ENCODE measurements at regions not wholly inside any gene's neighbourhood (a gene's known extent, or its start where the extent isn't known, plus 50 kb on each side); places are given as distances from the start of the nearest gene placed in this dataset.

DNA sequence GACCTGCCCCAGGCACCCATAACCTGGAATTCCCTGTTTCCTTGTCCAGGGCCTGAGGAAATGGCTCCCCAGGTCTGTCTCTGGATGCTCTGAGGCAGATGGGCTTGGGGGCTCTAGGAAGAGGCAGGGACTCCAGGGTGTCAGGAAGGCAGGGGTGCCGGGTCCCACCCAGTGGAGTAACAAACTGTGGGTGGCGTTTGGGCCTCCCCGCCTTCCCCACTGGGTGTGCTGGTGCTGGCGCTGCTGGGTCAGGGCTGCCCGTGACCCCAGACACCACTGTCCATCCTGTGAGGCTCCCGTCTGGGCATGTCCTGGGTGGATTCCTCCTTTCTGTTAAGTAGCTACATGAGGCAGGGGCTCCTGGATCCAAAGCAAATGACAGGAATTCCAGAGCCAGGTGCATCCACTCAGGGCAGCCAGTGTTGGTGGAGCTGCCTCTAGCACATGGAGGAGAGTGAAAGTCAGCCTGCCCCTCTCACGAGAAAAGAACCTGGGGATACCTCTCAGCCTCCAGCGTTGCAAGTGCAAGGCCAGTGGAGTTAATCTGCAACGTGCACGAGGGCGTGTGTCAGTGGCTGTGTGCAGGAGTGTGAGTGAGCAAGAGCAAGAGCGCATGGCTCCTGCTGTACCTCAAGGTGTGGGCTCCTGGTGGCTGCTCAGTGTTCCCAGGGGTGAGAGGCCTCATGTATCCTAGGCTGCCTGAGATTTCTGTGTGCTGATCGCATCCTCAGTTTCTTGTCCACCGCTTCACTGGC is 403.1 kb downstream of the TMEM121 start:
- H3K27me3 ChIP-seq: no peaks in the 10 kb centered on the region
- TF ChIP-seq, protein P1, sequence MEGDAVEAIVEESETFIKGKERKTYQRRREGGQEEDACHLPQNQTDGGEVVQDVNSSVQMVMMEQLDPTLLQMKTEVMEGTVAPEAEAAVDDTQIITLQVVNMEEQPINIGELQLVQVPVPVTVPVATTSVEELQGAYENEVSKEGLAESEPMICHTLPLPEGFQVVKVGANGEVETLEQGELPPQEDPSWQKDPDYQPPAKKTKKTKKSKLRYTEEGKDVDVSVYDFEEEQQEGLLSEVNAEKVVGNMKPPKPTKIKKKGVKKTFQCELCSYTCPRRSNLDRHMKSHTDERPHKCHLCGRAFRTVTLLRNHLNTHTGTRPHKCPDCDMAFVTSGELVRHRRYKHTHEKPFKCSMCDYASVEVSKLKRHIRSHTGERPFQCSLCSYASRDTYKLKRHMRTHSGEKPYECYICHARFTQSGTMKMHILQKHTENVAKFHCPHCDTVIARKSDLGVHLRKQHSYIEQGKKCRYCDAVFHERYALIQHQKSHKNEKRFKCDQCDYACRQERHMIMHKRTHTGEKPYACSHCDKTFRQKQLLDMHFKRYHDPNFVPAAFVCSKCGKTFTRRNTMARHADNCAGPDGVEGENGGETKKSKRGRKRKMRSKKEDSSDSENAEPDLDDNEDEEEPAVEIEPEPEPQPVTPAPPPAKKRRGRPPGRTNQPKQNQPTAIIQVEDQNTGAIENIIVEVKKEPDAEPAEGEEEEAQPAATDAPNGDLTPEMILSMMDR (IDR thresholded peaks at IDR 0.05): no peak
- TF ChIP-seq POLR2A (IDR thresholded peaks at IDR 0.05): no peak
- intact Hi-C loops (cut with DNase I; ENCODE audit: low total_unique reads): no loop called here
- no peak for DNase-seq
- no peaks in the 10 kb centered on the region for H3K36me3 ChIP-seq
- no peaks in the 10 kb centered on the region for H3K4me1 ChIP-seq
- no peaks in the 10 kb centered on the region for H3K9me3 ChIP-seq
- no peak overlapping the region for H3K27ac ChIP-seq
- no peak overlapping the region for H3K4me3 ChIP-seq

DNA sequence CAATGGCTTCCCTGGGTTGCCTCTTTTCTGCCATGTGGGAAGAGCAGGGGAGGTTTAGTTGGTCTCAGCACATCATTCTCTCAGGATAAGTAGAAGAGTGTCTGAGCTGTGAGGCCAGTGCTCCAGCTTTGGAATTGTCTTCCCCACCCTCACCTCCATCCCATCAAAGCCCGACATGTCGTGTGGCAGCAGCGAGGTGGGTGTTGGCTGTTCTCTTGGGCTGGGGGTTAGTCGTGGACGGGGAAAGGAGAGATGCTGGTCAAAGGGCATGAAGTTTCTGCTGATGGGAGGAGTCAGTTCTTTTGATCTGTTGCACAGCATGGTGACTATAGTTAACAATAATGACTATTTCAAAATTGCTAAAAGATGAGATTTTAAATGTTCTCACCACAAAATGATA is 404.2 kb downstream of the TMEM121 start:
- Histone ChIP-seq H3K4me1 (no peaks in the 10 kb centered on the region), H3K9me3 (no peaks in the 10 kb centered on the region), H3K27me3 (no peaks in the 10 kb centered on the region), H3K4me3 (no peak overlapping the region), H3K27ac (no peak overlapping the region), H3K36me3 (no peaks in the 10 kb centered on the region)
- no peak for DNase-seq
- intact Hi-C loops (cut with DNase I; ENCODE audit: low total_unique reads): no loop called here
- TF ChIP-seq, protein P1 (IDR thresholded peaks at IDR 0.05): no peak
- no peak for TF ChIP-seq POLR2A (IDR thresholded peaks at IDR 0.05)

DNA sequence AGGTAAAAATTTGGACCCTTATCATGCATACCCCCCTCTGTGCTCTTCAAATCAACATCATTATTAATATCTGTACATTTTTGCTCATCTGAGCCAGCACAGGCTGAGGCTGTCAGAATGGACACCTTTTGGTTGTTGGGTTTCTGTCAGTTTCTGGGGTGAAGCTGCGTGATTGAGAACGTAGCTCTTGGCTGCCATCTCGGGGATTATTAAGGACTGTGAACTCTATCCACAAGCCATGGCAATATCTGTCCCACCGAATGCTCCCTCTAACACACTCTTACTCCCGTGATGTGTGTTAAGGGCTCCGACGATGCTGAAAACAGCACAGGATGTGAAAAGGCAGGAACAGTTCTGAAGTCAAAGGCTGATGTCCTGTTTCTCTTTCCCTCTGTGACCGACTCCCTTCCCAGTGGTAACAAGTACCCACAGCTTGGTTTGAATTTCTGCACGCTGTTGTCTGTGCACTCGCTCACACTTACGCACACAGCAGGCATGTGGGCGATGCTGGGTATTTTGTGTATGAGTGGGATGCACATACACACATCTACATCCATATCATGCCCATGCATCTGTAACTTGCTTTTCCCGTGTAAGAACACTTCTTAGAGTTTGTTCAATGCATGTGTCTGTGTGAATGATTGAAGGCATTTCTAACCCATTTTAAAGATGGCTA is 405.6 kb downstream of the TMEM121 start:
- no peaks in the 10 kb centered on the region for H3K27me3 ChIP-seq
- no peaks in the 10 kb centered on the region for H3K9me3 ChIP-seq
- H3K27ac ChIP-seq: no peak overlapping the region
- intact Hi-C loops (cut with DNase I; ENCODE audit: low total_unique reads): no loop called here
- H3K4me1 ChIP-seq: no peaks in the 10 kb centered on the region
- TF ChIP-seq POLR2A (IDR thresholded peaks at IDR 0.05): no peak
- TF ChIP-seq, protein P1 (IDR thresholded peaks at IDR 0.05): no peak
- H3K36me3 ChIP-seq: no peaks in the 10 kb centered on the region
- DNase-seq: no peak
- no peak overlapping the region for H3K4me3 ChIP-seq

DNA sequence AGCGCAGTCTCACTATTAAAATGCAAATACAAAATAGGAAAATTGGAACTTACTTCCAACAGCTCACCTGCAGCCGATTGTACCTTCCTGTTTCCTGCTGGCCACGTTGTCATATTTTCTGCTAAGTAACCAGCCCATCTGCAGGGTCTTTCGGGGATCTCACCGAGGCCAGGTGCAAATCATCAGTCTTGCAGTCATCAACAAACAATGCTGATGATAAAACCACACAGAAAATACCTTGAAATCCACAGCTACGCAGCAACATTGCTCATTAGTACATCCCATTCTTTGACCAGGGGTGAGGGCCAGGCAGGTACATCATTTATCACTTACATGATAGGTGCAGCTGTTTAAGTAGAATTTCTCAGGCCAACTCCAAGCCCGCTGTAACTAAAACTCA is 406.9 kb downstream of the TMEM121 start:
- Histone ChIP-seq H3K27me3 (no peaks in the 10 kb centered on the region), H3K27ac (no peak overlapping the region), H3K36me3 (no peaks in the 10 kb centered on the region), H3K9me3 (peaks cover 0 to under 1% of the 10 kb centered on the region in 2 donors), H3K4me3 (no peak overlapping the region), H3K4me1 (no peaks in the 10 kb centered on the region)
- no peak for DNase-seq
- intact Hi-C loops (cut with DNase I; ENCODE audit: low total_unique reads): no loop called here
- TF ChIP-seq, protein P1 (IDR thresholded peaks at IDR 0.05): no peak
- no peak for TF ChIP-seq POLR2A (IDR thresholded peaks at IDR 0.05)

DNA sequence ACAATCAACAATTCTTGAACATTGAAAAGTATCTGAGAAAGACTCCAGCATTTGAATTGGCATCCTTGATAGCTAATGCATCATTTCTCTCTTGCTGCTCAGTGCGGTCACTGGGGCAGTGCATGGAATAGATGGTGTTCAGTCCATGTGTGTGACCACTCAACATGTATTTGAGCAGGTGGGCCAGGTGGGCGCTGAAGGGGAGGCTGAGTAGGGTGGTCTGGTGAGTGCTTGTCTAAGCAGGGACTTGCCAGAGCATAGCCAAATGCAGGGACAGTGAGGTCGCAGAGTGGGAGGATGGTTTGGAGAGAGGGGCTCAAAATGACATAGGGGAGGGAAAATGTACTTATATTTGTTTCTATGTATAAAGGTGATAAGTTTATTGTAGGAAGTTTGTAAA is 409.0 kb downstream of the TMEM121 start:
- no peaks in the 10 kb centered on the region for H3K27me3 ChIP-seq
- intact Hi-C loops (cut with DNase I; ENCODE audit: low total_unique reads): no loop called here
- DNase-seq: no peak
- H3K27ac ChIP-seq: no peak overlapping the region
- no peak for TF ChIP-seq POLR2A (IDR thresholded peaks at IDR 0.05)
- TF ChIP-seq, protein P1 (IDR thresholded peaks at IDR 0.05): no peak
- H3K36me3 ChIP-seq: no peaks in the 10 kb centered on the region
- no peak overlapping the region for H3K4me3 ChIP-seq
- H3K9me3 ChIP-seq: peaks cover 0 to 10% of the 10 kb centered on the region in 2 donors
- H3K4me1 ChIP-seq: no peaks in the 10 kb centered on the region
